Tibial nerve (tissue), 4 donors: ENCODE measurements at regions not wholly inside any gene's neighbourhood (a gene's known extent, or its start where the extent isn't known, plus 50 kb on each side); places are given as distances from the start of the nearest gene placed in this dataset.

ENCODE experiments used
- CTCF ChIP-seq, 5 experiments: fragments of 200-600 bp in 3 of 5; fragments of 450-650 bp in 2 of 5; sonication (generic) in 3 of 5; IDR thresholded peaks; one replicate each; pipeline ENCODE4 v1.5.1; 2016 to 2019; ENCODE audit warnings: antibody characterized with exemption in 5 of 5, mild to moderate bottlenecking in 3 of 5, moderate library complexity in 2 of 5
- EP300 ChIP-seq, 2 donors: sonication (generic); formaldehyde crosslinking; IDR thresholded peaks; one replicate each; pipeline ENCODE4 v1.6.1; 2017; ENCODE audit warnings: antibody characterized with exemption in 2 of 2, mild to moderate bottlenecking in 1 of 2
- POLR2A ChIP-seq, 2 donors: fragments of 450-650 bp; IDR thresholded peaks; one replicate each; pipeline ENCODE4 v1.6.1; 2017; ENCODE audit warnings: antibody characterized with exemption in 2 of 2, mild to moderate bottlenecking in 2 of 2, moderate library complexity in 2 of 2

GRCh38 chr4:75385106-75385505 lies 129.1 kb downstream of the RCHY1 start:
- TF ChIP-seq CTCF (IDR thresholded peaks at IDR 0.05) = no peak
- no peak for TF ChIP-seq POLR2A (IDR thresholded peaks at IDR 0.05)
- no peak for TF ChIP-seq EP300 (IDR thresholded peaks at IDR 0.05)
